ENCODE measurements at regions not wholly inside any gene's neighbourhood (a gene's known extent, or its start where the extent isn't known, plus 50 kb on each side); places are given as distances from the start of the nearest gene placed in this dataset.

- peaks cover 6% of the 10 kb centered on the region for H3K4me1 Mint-ChIP-seq (ENCODE audit: low read depth)
- H3K9me3 Mint-ChIP-seq, result no peaks in the 10 kb centered on the region
- no peaks in the 10 kb centered on the region for H3K36me3 Mint-ChIP-seq (ENCODE audit: low read depth)
- H3K27me3 Mint-ChIP-seq (ENCODE audit: insufficient read depth), result peaks cover 10% of the 10 kb centered on the region
- no peak overlapping the region for H3K27ac Mint-ChIP-seq
- H3K4me3 Mint-ChIP-seq, result no peak overlapping the region
- no peak for DNase-seq (ENCODE audit: low spot score)
- intact Hi-C loops (cut with micrococcal nuclease), result no loop called here
These were observed 95.4 kb upstream of the LIFR start for GRCh38 chr5:38651806-38652205.

GRCh38 chr5:38653389-38653788 lies 96.9 kb upstream of the LIFR start:
- H3K27ac Mint-ChIP-seq, result no peak overlapping the region
- no peaks in the 10 kb centered on the region for H3K9me3 Mint-ChIP-seq
- peaks cover 10% of the 10 kb centered on the region for H3K27me3 Mint-ChIP-seq (ENCODE audit: insufficient read depth)
- intact Hi-C loops (cut with micrococcal nuclease), result no loop called here
- peaks cover 6% of the 10 kb centered on the region for H3K4me1 Mint-ChIP-seq (ENCODE audit: low read depth)
- no peak overlapping the region for H3K4me3 Mint-ChIP-seq
- H3K36me3 Mint-ChIP-seq (ENCODE audit: low read depth), result no peaks in the 10 kb centered on the region
- no peak for DNase-seq (ENCODE audit: low spot score)

DNA sequence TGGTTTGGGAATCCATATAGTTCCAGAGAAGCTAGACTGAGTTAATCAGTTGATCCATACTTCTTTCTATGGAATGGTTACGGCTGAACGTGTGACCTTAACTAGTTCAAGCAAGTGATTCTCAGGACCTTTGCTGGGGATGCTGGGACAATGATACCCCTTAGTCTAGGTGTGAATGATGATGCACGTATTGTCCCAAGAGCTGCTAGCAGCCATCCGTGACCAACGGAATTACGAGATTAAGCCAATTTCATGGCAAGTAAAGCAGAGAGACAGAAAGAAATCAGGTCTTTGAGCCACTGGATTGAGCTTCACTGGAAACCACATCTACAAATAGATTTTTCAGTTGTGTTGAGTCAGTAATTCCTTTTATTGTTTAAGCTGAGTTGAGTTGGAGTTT lies 99.2 kb upstream of the LIFR start:
- Mint-ChIP-seq H3K27me3 (ENCODE audit: insufficient read depth) (peaks cover 8% of the 10 kb centered on the region), H3K9me3 (no peaks in the 10 kb centered on the region), H3K36me3 (ENCODE audit: low read depth) (no peaks in the 10 kb centered on the region), H3K4me1 (ENCODE audit: low read depth) (no peaks in the 10 kb centered on the region), H3K4me3 (no peak overlapping the region), H3K27ac (no peak overlapping the region)
- intact Hi-C loops (cut with micrococcal nuclease), result no loop called here
- no peak for DNase-seq (ENCODE audit: low spot score)

GRCh38 chr5:38656568-38656967 lies 100.1 kb upstream of the LIFR start:
- no peak for DNase-seq (ENCODE audit: low spot score)
- intact Hi-C loops (cut with micrococcal nuclease), result no loop called here
- no peak overlapping the region for H3K4me3 Mint-ChIP-seq
- peaks cover 8% of the 10 kb centered on the region for H3K27me3 Mint-ChIP-seq (ENCODE audit: insufficient read depth)
- no peak overlapping the region for H3K27ac Mint-ChIP-seq
- H3K36me3 Mint-ChIP-seq (ENCODE audit: low read depth), result no peaks in the 10 kb centered on the region
- no peaks in the 10 kb centered on the region for H3K9me3 Mint-ChIP-seq
- no peaks in the 10 kb centered on the region for H3K4me1 Mint-ChIP-seq (ENCODE audit: low read depth)

GRCh38 chr5:38657020-38657419 lies 100.6 kb upstream of the LIFR start:
- H3K9me3 Mint-ChIP-seq, result no peaks in the 10 kb centered on the region
- H3K4me3 Mint-ChIP-seq, result no peak overlapping the region
- H3K4me1 Mint-ChIP-seq (ENCODE audit: low read depth), result no peaks in the 10 kb centered on the region
- intact Hi-C loops (cut with micrococcal nuclease), result no loop called here
- no peaks in the 10 kb centered on the region for H3K36me3 Mint-ChIP-seq (ENCODE audit: low read depth)
- H3K27ac Mint-ChIP-seq, result no peak overlapping the region
- H3K27me3 Mint-ChIP-seq (ENCODE audit: insufficient read depth), result peaks cover 10% of the 10 kb centered on the region
- DNase-seq (ENCODE audit: low spot score), result no peak

GRCh38 chr5:38660194-38660668 lies 103.8 kb upstream of the LIFR start:
- Mint-ChIP-seq H3K4me3 (no peak overlapping the region), H3K27ac (no peak overlapping the region), H3K36me3 (ENCODE audit: low read depth) (no peaks in the 10 kb centered on the region), H3K4me1 (ENCODE audit: low read depth) (no peaks in the 10 kb centered on the region), H3K27me3 (ENCODE audit: insufficient read depth) (peaks cover 3% of the 10 kb centered on the region), H3K9me3 (no peaks in the 10 kb centered on the region)
- DNase-seq (ENCODE audit: low spot score), result no peak
- intact Hi-C loops (cut with micrococcal nuclease), result no loop called here

DNA sequence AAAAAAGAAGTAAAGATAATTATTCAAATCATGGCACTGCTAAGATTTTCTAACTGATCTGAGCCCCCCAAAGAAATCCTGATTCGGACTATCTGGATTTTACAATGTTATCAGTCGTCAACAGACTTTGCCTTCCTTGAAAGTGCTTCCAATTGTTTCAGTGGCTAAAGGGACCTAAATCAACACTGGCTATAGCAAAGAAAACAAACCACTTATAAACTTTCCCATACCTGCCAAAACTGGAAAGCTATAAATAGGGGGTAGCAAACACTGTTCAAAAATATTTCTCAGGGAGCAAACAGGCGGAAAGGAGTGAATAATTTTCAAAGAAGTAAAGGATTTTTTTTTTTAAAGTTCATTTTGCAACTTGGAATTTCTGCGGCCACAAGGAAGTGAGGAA lies 105.6 kb upstream of the LIFR start:
- no peak for DNase-seq (ENCODE audit: low spot score)
- Mint-ChIP-seq H3K27me3 (ENCODE audit: insufficient read depth) (peaks cover 3% of the 10 kb centered on the region), H3K9me3 (no peaks in the 10 kb centered on the region), H3K27ac (no peak overlapping the region), H3K36me3 (ENCODE audit: low read depth) (no peaks in the 10 kb centered on the region), H3K4me3 (no peak overlapping the region), H3K4me1 (ENCODE audit: low read depth) (no peaks in the 10 kb centered on the region)
- intact Hi-C loops (cut with micrococcal nuclease), result no loop called here

DNA sequence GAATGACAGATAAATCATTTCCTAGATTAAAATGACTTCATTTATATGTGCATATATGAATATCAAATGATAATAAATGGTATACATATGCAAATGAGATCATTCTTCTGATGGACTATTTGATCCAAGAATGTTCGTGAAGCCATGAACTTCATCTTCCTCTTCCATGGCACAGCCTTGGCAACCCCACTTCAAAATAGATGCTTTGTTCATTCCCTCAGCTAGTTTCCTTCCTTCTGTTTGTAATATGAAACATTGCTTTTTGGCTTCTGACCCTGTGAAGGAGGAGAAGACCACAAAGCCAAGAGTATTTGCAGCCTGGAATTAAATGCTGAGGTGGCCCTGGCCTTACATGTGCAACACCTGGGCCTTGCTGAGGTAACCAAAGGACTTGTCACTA lies 106.8 kb upstream of the LIFR start:
- Mint-ChIP-seq H3K4me1 (ENCODE audit: low read depth) (no peaks in the 10 kb centered on the region), H3K9me3 (no peaks in the 10 kb centered on the region), H3K27ac (no peak overlapping the region), H3K4me3 (no peak overlapping the region), H3K36me3 (ENCODE audit: low read depth) (no peaks in the 10 kb centered on the region), H3K27me3 (ENCODE audit: insufficient read depth) (peaks cover 3% of the 10 kb centered on the region)
- no peak for DNase-seq (ENCODE audit: low spot score)
- intact Hi-C loops (cut with micrococcal nuclease), result no loop called here

DNA sequence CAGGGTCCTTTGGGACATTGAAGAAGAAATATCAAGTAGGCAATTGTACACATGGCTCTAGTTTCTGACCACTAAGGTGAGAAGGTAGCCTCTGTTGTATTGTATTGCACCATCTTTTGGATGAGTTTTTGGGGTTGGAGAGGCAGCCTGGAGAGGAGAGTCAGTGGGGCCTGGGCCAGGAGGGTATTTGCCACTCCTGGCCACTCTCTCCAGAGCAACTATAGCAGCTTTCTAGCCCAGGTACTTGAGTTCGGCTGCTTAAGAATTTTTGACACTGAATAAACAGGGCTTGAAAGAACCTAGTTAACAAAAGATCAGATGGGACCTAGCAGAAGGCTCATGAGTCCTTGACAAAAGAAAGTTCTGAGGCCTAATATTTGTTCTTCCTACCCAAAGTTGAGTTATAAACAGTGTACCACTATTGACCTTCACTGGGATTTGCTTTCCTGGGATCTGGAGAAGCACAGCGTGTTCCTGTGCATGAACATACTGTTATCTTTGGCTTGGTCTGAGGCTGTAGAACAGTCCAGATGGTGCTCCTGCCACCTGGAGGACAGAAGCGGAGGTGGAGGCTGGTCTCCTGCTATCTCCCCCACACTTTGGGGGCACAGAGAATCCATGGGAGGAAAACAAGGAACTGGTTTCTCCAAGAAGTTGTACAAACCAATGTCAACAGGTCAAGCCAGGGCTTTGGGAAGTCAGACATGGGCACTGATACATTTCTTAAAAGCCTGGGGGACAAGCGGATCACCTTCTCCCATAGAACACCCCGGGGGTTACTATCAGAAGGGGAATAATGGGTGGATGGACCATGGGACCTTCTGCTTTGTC lies 110.4 kb upstream of the LIFR start:
- H3K4me1 Mint-ChIP-seq (ENCODE audit: low read depth), result no peaks in the 10 kb centered on the region
- H3K9me3 Mint-ChIP-seq, result no peaks in the 10 kb centered on the region
- no peak overlapping the region for H3K27ac Mint-ChIP-seq
- no peak overlapping the region for H3K4me3 Mint-ChIP-seq
- intact Hi-C loops (cut with micrococcal nuclease), result loop anchor here (1.0 kb wide), 1 partner anchor 226 kb away; no protein-coding TSS in a partner anchor
- no peak for DNase-seq (ENCODE audit: low spot score)
- H3K36me3 Mint-ChIP-seq (ENCODE audit: low read depth), result no peaks in the 10 kb centered on the region
- H3K27me3 Mint-ChIP-seq (ENCODE audit: insufficient read depth), result peaks cover 3% of the 10 kb centered on the region

- H3K4me3 Mint-ChIP-seq, result no peak overlapping the region
- no peaks in the 10 kb centered on the region for H3K27me3 Mint-ChIP-seq (ENCODE audit: insufficient read depth)
- no peak overlapping the region for H3K27ac Mint-ChIP-seq
- no peak for DNase-seq (ENCODE audit: low spot score)
- H3K36me3 Mint-ChIP-seq (ENCODE audit: low read depth), result no peaks in the 10 kb centered on the region
- H3K4me1 Mint-ChIP-seq (ENCODE audit: low read depth), result no peaks in the 10 kb centered on the region
- intact Hi-C loops (cut with micrococcal nuclease), result loop anchor here (1.0 kb wide), 1 partner anchor 226 kb away; no protein-coding TSS in a partner anchor
- no peaks in the 10 kb centered on the region for H3K9me3 Mint-ChIP-seq
These were observed 111.0 kb upstream of the LIFR start for GRCh38 chr5:38667499-38667776.

DNA sequence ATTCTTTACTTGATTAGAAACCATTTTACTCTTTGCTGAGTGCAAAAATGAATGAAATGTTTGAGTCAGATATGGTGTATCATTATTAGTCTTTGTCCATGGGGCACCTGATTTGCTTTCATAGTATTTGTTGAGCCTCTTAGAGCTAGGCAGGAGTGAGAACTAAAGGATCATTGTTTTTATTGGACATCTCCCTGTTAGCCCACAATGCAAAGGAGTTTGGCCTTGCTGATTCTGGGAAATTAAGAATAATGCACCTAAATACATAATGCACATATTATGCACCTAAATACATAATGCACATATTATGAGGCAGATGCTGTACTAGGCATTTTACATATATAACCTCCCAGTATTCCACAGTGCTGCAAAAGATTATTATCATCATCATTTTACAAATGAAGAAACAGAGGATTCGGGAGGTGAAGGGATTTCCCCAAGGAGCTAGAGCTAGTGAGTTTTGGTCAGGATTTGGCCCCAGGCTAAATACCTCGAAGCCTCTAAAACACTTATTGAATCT lies 113.0 kb upstream of the LIFR start:
- Mint-ChIP-seq H3K27ac (no peak overlapping the region), H3K9me3 (no peaks in the 10 kb centered on the region), H3K27me3 (ENCODE audit: insufficient read depth) (no peaks in the 10 kb centered on the region), H3K4me3 (no peak overlapping the region), H3K4me1 (ENCODE audit: low read depth) (no peaks in the 10 kb centered on the region), H3K36me3 (ENCODE audit: low read depth) (no peaks in the 10 kb centered on the region)
- DNase-seq (ENCODE audit: low spot score), result no peak
- intact Hi-C loops (cut with micrococcal nuclease), result no loop called here

- H3K27ac Mint-ChIP-seq, result no peak overlapping the region
- intact Hi-C loops (cut with micrococcal nuclease), result no loop called here
- no peak overlapping the region for H3K4me3 Mint-ChIP-seq
- no peak for DNase-seq (ENCODE audit: low spot score)
- no peaks in the 10 kb centered on the region for H3K4me1 Mint-ChIP-seq (ENCODE audit: low read depth)
- no peaks in the 10 kb centered on the region for H3K9me3 Mint-ChIP-seq
- H3K36me3 Mint-ChIP-seq (ENCODE audit: low read depth), result no peaks in the 10 kb centered on the region
- no peaks in the 10 kb centered on the region for H3K27me3 Mint-ChIP-seq (ENCODE audit: insufficient read depth)
These were observed 113.6 kb upstream of the LIFR start for GRCh38 chr5:38670066-38670465.

DNA sequence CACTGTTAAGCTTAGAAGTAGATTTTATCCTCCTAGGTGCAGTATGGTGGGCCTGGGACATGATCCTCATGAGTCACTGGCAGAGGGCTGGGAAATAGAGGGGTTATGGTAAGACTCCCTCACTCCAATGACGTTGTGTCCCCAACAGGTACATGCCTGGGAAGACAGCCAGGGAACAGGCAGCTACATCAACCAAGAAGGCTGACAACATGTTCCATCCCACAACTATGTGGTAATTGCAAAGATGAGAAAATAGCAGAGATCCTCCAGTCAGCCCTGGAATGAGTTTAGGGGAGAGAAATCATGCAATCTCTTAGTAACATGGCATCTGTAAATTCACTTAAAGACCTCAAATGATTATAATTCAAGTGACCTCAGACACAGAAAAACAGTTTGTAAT lies 114.4 kb upstream of the LIFR start:
- Mint-ChIP-seq H3K4me3 (no peak overlapping the region), H3K27me3 (ENCODE audit: insufficient read depth) (no peaks in the 10 kb centered on the region), H3K9me3 (no peaks in the 10 kb centered on the region), H3K4me1 (ENCODE audit: low read depth) (no peaks in the 10 kb centered on the region), H3K27ac (no peak overlapping the region), H3K36me3 (ENCODE audit: low read depth) (no peaks in the 10 kb centered on the region)
- no peak for DNase-seq (ENCODE audit: low spot score)
- intact Hi-C loops (cut with micrococcal nuclease), result no loop called here

All from activated T-helper 1 cell treated with anti-CD3 and anti-CD28 coated beads, Interleukin-12 subunit alpha, Interleukin-12 subunit beta, Interleukin-2, Interleukin-4 antibody, amounts not matched to agents 30 ng/mL and 10 ng/mL and 1 ng/mL, durations not matched to agents 14 hours and 24 hours and 36 hours (primary cell).